Ecto neural progenitor cell (in vitro differentiated cells): ENCODE measurements at regions not wholly inside any gene's neighbourhood (a gene's known extent, or its start where the extent isn't known, plus 50 kb on each side); places are given as distances from the start of the nearest gene placed in this dataset.
"Not testable (repeated sequence)": the region's sequence is repeated elsewhere in the genome, so short reads cannot be mapped to it uniquely, and the experiment has no call there.

ENCODE experiments used
- DNase-seq: peaks from one replicate; pipeline ENCODE4 v3.0.0-alpha.2; 2018; ENCODE audit warnings: low spot score

DNA sequence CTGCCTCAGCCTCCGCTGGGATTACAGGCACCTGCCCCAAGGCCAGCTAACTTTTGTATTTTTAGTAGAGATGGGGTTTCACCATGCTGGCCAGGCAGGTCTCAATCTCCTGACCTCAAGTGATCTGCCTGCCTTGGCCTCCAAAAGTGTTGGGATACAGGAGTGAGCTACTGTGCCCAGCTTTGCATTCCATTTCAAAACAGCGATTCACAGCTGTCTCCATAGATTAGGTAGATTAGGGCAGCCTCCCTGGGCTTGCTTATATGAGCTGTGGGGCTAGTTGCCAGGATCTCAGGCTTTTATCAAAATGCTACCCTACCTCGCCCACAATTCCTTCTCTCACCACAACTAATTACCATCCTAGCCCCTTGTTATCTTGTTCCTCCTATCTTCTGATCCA, 176.4 kb upstream of the ZKSCAN2 start:
- no peak for DNase-seq

DNA sequence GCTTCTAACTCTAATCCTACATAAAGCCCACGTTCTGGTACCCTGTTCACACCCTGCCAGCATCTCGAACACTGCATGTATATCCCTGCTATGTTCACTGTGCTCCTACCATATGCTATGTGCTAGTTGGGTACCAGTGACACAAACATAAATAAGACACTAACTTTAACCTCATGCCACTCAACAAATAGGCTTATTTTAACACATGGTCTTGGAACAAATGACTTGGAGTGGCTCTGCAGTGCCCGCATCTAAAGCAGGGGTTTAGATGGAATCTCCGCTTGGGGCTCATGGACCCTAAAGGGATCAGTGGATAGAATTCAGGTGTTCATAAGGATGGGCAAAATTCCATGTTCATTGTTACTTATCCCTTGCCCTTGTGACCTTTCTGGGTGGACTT, 175.7 kb upstream of the ZKSCAN2 start:
- DNase-seq = no peak

DNA sequence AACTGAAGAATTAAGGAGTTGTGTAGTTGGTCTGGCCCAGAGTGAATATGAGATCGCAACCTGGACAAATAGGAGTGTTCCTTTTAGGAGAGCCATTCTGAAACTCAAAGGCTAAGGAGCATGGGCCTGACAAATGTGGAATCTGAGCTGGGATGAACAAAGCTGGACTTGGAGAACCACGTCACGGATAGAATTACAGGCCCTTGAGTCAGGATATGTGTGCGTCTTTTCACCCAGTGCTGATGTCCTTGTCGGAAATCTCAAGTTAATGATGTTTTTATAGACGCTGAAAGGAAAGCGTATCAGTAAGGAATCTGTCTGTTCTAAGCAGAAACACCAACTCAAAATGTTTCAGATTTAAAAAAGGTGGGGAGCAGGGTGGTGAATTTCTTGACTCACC, 173.8 kb upstream of the ZKSCAN2 start:
- no peak for DNase-seq

DNA sequence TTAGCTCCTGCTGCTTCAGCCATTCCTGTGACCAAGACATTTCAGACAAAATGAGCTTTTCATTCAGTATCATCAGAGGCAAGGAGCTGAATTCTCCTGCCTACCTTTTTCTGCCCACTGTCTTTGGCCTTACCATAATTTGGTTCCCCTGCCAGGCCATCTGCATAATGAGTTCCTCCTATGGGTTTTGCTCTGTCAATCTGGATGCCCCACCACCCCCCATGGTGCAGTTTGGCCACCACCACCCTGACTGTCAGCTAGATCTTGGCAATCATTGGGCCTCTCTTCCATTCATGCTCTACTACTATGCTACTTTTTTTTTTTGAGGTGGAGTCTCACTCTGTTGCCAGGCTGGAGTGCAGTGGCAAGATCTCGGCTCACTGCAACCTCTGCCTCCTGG, 169.2 kb upstream of the ZKSCAN2 start:
- no peak for DNase-seq

DNA sequence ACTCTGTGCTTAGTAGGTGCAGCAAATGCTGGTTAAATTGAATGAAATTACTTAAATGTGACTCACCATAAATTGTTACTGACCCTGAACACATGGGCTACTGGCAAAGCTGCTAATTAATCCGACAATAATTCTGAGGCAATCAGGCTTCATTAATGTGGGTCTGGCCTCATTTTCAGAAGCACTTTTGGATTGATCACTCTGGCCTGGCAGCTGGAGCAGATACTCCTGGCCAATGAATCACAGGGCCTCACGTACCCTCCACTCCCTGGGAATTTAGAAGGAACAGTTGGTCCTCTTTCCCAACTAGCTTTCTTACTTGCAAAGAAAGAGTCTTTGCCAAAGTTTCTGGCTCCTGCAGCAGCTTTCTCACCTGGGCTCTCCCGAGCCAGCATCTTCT, 162.0 kb upstream of the ZKSCAN2 start:
- no peak for DNase-seq

DNA sequence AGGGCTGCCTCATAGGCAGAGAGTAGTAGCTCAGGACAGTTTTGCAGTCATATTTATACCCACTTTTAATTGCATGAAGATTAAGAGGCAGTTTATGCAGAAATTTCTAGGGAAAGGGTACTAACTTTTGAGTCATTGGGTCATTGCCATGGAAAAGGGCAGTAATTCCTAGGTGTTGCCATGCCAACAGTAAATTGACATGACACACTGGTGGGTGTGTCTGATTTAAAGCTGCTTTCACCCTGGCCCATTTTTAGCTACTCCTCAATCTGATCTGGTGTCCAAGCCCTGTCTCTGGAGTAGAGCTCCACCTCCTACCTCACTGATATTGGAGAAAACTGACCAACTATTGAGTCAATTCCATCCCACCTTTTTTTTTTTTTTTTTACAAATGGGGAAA, 161.5 kb upstream of the ZKSCAN2 start:
- DNase-seq = no peak

DNA sequence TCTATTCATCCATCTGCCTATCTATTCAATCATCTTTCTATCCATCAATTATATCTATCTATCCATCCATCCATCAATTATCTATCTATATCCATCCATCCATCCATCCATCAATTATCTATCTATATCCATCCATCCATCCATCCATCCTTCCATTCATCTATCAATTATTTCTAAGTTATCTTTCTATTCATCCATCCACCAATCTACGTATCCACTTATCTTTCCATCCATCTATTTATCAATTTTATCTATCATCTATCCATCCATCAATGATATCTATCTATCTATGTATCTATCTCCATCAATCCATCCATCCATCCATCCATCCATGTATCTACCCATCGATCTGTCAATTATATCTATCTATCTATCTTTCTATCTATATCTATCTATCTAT, 158.4 kb upstream of the ZKSCAN2 start:
- no peak for DNase-seq

DNA sequence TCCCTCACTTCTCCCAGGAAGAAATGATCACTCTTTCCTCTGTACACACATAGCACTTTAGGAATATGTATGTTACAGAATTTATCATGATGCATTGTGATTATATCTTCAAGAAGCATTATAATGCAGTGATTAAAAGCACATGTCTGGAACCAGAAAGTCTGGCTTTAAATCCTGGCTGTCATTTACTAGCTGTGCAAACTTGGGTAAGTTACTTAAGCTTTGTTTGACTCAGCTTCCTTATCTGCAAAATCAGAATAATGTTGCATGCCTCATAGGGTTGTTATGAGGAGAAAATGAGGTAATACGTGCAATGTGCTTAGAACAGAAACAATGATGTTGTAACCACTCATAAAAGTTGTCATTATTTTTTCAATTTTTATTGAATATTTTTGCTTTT, 156.3 kb upstream of the ZKSCAN2 start:
- no peak for DNase-seq

DNA sequence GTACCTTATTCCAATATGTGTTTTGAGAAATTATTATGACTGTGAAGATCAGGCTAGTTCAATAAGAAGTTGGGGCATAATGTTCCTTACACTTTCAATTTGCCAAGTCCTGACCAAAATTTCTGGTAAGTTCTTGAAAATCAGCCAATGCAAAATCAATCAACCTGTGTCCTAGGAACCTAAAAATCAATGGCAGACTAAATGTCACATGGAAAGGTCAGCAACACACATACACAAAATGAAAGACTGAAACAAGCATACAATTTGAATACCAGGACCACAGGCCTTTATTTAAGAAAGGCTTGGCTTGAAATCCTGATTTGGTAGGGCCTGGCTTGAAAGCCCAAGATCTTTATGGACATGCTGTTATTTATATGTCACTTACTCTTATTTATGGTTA, 155.5 kb upstream of the ZKSCAN2 start:
- DNase-seq = no peak

DNA sequence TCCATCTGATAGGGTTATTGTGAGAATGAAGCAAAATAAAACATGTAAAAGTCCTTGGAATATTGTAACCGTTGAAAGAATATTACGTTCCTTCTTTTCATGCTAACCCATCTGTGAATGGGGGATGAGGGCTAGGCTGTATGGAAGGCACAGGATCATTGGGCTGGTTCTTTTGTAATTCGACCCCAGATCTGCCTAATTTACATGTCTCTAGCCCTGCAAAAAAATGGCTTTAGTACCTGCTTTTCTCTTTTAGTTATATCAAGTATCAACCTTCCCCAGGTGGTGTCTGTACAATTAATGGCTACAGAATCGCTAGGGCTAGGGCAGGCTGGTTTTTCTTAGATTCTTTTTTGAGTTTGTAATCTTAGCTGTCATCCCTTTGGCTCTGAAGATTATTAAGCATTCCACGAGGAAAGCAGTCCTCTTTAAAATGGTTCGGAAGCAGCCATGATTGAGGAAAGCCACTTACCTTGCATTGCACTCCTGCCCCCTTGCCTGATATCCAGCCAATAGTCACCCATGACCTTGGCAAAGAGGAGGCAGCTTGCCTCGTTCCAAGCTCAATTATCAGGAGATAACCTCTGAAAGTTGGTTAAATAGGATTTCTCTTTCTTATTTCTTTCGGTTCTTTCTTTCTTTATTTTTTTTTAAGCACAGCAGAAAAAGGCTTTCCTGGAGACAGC, 153.9 kb upstream of the ZKSCAN2 start:
- no peak for DNase-seq

DNA sequence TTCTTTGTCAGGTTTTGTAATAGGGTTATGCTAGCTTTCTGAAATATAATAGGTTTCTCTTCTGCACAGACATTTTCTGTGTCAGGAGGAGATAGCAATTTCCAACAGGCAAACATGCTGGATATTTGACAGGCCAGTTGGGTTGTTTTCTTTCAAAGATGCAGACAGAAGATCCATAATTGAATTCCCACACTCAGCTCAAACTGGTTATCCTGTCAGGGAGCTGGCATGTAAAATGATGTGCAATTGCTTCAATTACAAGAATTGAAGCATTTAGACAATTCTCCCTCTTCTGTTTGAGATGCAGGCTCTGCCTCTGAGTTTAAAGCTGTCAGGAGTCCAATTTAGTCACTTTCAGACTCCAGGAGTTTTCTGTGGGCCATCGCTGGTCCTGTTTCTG, 146.2 kb upstream of the ZKSCAN2 start:
- DNase-seq = no peak

DNA sequence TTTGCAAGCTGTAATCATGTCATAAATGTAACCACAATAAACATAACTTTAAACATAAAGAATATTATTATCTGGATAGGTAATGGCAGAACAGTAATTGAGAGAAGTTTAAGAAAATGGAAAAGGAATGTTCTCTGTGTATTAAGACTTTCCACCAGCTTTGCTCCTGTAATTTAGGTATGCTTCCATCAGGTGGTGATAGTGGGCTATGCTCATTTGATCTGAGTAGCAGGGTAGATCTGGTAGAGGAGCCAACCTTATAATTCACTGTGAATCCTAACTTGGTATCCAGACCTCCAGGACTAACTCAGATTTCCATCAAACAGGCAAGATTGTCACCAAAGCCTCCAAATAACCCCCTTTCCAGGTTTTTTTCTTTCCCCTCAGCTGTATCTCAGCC, 137.9 kb upstream of the ZKSCAN2 start:
- DNase-seq = no peak

DNA sequence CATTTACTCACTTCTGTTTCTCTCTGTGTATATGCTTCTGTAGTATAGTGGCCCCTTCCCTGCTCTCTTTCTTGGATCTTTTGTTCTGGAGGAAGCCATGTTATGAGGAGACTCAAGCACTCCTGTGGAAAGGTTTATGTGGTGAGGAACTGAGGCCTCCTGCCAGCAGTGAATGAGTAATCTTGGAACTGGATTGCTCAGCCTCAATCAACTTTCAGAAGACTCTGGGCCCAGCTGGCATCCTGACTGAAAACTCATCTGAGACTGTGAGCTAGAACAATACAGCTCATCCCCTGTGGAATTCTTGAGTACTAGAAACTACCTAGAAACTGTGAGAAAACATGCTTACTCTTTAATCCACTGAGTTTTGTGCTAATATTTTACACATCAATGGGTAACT, 133.1 kb upstream of the ZKSCAN2 start:
- DNase-seq = no peak

DNA sequence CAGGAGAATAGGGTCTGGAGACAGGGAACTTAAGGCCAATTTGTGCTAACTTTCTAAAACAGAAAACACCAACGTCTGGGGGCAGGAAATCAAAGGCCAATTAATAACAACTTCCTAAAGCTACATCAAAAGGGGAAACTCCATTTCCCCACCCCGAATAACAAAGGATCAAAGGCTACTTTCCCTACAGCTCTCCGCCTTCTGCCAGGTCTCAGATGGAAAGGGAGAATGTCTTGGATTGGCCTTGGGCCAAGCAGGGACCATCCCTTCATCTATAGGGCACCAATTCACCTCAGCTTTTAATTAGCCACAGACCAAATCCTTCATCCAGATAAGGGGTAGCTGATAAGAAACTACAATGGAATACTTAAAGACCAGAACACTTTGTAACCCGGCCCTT, 116.9 kb upstream of the ZKSCAN2 start:
- no peak for DNase-seq

DNA sequence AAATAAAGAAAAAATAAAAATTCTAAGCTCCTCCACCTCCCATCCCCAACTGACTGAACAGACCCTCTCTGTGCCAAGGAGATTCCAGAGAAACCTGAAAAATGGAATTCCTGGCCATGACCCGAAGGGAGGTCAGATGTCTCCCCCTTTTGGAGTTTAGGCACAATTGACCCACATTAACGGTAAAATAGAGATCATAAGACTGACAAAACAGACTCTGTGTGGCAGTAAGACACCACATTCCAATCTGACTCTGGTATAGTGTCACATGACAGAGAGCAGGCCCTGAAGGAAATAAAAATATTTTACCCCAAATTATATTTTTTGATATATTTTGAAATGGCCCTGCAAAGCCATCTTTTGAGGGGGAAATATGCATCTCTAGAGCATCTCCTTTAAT, 115.1 kb upstream of the ZKSCAN2 start:
- no peak for DNase-seq

DNA sequence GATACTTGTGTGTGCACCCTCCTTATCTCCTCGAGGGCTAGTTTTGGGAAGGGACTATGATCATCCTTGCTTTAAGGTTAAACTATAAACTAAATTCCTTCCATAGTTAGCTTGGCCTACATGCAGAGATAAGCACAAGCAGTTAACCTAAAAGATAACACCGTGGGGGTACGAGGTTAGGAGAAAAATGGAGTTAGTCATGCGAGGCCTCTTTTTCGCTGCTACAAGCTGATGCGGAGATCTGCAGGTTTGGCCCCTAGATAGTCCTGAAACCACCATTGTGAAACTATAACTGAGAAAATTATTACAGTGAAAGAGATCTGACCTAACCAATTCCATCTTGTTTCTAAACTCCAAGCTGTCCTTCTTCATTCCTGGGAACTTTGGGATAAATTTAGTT, 113.7 kb upstream of the ZKSCAN2 start:
- no peak for DNase-seq

DNA sequence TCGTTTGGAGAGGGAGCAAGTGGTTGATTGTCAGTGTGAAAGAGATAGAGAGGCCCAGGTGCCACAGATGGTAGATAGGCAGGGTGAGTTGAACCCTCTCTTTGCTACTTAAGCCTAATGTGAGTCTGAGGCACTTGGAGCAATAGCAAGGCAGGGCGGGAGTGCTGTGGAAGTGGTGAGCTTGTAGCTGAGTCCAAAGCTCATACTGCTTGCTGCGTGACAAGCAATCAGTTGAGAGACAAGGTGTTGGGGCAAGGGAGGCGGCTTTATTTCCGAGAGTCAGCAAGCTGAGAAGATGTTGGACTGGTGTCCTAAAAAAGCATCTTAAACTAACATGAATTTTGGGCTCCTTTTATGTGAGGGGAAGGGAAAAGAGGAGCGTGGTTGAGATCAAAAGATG, 112.9 kb upstream of the ZKSCAN2 start:
- DNase-seq = no peak

DNA sequence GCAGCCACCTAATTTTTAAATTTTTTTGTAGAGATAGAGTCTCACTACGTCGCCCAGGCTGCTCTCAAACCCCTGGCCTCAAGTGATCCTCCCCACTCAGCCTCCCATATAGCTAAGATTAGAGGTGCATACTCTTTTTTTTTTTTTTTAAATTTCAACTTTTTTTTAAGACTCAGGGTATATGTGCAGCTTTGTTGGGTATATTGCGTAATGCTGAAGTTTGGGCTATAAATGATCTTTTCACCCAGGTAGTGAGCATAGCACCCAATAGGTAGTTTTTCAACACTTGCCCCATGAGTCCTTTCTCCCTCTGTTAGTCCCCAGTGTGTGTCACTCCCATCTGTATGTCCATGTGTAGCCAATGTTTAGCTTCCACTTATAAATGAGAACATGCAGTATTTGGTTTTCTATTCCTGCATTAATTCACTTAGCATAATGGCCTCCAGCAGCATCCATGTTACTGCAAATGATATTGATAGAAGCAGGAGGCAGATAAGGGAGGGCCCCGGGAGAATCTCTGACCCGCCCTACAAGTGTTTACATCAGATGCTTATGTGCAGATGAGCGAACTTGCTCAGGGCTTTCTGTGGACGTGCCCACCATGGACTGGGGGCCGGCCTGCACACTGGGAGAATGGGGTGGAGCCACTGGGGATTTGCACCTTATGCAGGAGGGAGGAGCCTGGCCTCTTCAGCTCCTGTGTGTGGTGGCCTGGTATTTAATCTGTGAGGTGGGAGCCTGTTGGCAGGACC, 110.3 kb upstream of the ZKSCAN2 start:
- DNase-seq = no peak

DNA sequence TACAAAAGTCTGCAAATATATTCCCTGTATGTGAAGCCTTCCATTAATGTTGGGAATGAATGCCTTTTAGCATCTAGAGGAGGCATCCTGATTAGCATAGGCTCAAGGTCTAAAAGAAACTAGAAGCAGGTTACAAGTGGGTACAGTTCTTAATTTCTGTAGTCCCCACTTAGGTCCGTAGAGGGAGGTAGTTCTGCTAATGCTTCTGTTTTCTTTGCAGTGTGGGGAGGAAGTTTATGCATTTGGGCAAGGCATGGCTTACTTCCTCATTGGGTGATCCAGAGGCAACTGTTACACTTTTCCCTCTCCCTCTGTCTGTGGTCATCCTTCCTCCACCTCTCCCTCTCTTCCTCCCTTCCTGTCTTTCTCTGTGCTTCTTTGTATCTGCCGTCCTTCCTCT, 108.4 kb upstream of the ZKSCAN2 start:
- DNase-seq = no peak

DNA sequence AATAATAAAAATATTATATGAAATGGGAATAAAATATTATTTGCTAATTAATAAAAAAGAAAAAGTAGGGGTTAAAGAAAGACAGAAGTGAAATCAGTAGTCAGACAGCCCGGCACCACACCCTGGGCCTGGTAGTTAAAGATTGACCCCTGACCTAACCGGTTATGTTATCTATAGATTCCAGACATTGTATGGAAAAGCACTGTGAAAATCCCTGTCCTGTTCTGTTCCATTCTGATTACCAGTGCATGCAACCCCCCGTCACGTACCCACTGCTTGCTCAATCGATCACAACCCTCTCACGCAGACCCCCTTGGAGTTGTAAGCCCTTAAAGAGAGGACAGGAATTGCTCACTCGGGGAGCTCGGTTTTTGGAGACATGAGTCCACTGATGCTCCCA, 101.9 kb upstream of the ZKSCAN2 start:
- DNase-seq = not testable (repeated sequence)

DNA sequence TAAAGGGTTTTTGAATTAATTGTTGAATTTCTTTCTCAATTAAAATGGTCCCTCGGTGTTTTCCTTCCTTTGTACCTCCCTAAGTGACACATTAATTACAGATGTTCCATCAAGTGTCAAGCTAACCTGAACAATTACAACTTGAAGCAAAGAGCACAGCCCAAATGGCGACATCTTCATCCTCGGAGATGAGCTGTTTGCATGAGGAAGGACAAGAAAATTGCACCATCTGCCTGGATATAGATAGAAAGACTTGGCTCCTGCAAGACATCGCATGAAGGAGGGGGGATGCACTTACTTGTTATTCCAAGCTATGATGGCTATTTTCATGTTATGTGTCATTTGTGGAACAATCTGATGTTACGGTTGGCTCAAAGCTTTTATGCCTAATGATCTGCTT, 86.4 kb upstream of the ZKSCAN2 start:
- no peak for DNase-seq

DNA sequence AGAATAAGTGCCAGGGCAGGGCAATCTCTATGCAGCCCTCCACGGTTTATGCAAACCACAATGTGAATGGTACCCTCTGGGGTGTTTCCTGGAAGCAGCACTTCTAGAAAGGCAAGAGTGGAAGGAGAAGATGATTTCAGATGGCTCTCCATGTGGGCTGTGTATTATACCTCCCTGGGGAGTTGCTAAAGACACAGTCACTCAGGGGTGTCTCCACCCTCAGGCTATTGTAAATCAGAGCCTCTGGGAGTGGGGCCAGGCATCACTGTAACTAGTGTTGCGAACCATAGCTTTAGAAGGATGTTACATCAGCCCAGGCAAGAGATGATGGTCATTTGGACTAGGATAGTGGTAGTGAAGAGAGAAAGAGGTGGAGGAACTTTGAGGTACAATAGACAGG, 83.3 kb upstream of the ZKSCAN2 start:
- no peak for DNase-seq

DNA sequence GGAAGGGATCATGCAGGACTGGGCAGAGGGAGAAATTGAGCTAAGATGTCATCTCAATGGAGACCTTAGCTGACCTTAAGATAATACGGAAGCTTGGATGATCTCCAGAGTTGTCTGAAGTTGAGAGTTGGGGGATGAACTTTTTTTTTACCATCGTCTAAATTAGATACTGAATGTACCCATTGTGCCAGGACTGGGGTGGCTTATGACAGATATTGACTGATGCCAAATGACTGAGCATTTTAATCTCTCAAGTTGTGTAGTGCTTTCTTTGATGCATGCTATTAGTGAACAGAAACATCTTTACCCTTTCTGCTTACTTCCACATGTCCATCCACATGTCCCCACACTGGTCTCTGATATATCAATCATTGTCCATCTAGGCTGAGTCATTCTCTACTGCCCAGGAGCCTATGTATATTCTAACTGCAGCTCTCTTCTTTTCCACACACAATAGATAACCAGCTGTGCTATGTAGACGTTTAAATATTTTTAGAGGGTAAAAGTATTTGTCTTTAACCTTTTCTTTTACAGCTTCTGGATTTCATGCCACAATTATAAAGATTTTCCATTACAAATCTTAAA, 60.2 kb upstream of the ZKSCAN2 start:
- no peak for DNase-seq

DNA sequence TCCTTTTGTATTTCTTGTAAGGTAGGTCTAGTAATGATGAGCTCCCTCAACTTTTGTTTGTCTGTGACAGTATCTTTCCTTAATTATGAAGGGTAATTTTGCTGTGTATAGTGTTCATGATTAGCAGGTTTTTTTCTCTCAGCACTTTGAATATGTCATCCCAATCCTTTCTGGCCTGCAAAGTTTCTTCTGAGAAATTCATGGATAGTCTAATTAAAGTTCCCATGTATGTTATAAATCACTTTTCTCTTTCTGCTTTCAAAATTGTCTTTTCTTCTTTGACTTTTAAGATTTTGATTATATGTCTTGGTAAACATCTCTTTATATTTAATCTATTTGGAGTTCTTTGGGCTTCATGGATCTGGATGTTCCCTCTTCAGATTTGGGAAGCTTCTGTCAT, 54.3 kb upstream of the ZKSCAN2 start:
- no peak for DNase-seq
